B cell (primary cell): ENCODE measurements at regions not wholly inside any gene's neighbourhood (a gene's known extent, or its start where the extent isn't known, plus 50 kb on each side); places are given as distances from the start of the nearest gene placed in this dataset.

Experiments used
- CTCF ChIP-seq: fragments of 200-600 bp; IDR thresholded peaks from one replicate; pipeline ENCODE4 v1.8.0; 2022; ENCODE audit warnings: antibody characterized with exemption, mild to moderate bottlenecking
- EZH2 ChIP-seq: IDR thresholded peaks from 2 replicates; pipeline ENCODE4 v1.6.1; 2012; ENCODE audit warnings: borderline replicate concordance, low read depth, mild to moderate bottlenecking, moderate library complexity, low read length; ENCODE audit not compliant: insufficient read depth, poor library complexity, severe bottlenecking

- TF ChIP-seq CTCF: no peak
- TF ChIP-seq EZH2: no peak
Observed at GRCh38 chr9:7491641-7492040, 307.9 kb downstream of the DMAC1 start.
